Neuronal stem cell (in vitro differentiated cells): ENCODE measurements at regions not wholly inside any gene's neighbourhood (a gene's known extent, or its start where the extent isn't known, plus 50 kb on each side); places are given as distances from the start of the nearest gene placed in this dataset.
"Not testable (repeated sequence)": the region's sequence is repeated elsewhere in the genome, so short reads cannot be mapped to it uniquely, and the experiment has no call there.

Source experiments
- DNase-seq: peaks from one replicate; pipeline ENCODE4 v3.0.0-alpha.2; 2013; ENCODE audit warnings: low spot score
- H2AFZ ChIP-seq: one replicate; pipeline ENCODE4 v1.6.1; 2013; ENCODE audit warnings: mild to moderate bottlenecking, low read length, inconsistent platforms
- H2AK5ac ChIP-seq: 2 replicates; pipeline ENCODE4 v1.6.1; 2013; ENCODE audit warnings: low read depth, mild to moderate bottlenecking, inconsistent platforms, low read length, moderate library complexity, mixed read lengths
- H2BK120ac ChIP-seq: 2 replicates; pipeline ENCODE4 v1.6.1; 2013; ENCODE audit warnings: low read depth, mild to moderate bottlenecking, inconsistent platforms, low read length, moderate library complexity, mixed read lengths
- H2BK12ac ChIP-seq: one replicate; pipeline ENCODE4 v1.6.1; 2013; ENCODE audit warnings: low read length, inconsistent platforms
- H2BK15ac ChIP-seq: 2 replicates; pipeline ENCODE4 v1.6.1; 2013; ENCODE audit warnings: mild to moderate bottlenecking, low read length, inconsistent platforms, mixed read lengths
- H2BK5ac ChIP-seq: one replicate; pipeline ENCODE4 v1.6.1; 2013; ENCODE audit warnings: inconsistent platforms, mild to moderate bottlenecking, low read length, moderate library complexity
- H3K14ac ChIP-seq: one replicate; pipeline ENCODE4 v1.6.1; 2013; ENCODE audit warnings: low read length, inconsistent platforms
- H3K18ac ChIP-seq: 2 replicates; pipeline ENCODE4 v1.6.1; 2013; ENCODE audit warnings: low read length, inconsistent platforms
- H3K23ac ChIP-seq: 2 replicates; pipeline ENCODE4 v1.6.1; 2013; ENCODE audit warnings: low read depth, mild to moderate bottlenecking, mixed read lengths, low read length, inconsistent platforms; ENCODE audit not compliant: poor library complexity
- H3K27ac ChIP-seq: replicated peaks from 3 replicates; pipeline ENCODE4 v1.5.1; 2013; ENCODE audit warnings: low read length, inconsistent platforms
- H3K27me3 ChIP-seq, 3 experiments: 2 replicates each; pipeline ENCODE4 v1.6.1; 2013; ENCODE audit warnings: low read length in 3 of 3, mild to moderate bottlenecking in 2 of 3, inconsistent platforms in 1 of 3, low read depth in 1 of 3, mixed read lengths in 1 of 3, moderate library complexity in 1 of 3; ENCODE audit not compliant: control insufficient read depth in 3 of 3, insufficient read depth in 3 of 3
- H3K36me3 ChIP-seq, 2 donors: replicated peaks in 1 of 2; 2 replicates each; pipeline ENCODE4 v1.6.1; 2013; ENCODE audit warnings: low read length in 2 of 2; ENCODE audit not compliant: control insufficient read depth in 2 of 2, insufficient read depth in 2 of 2
- H3K4ac ChIP-seq: 2 replicates; pipeline ENCODE4 v1.6.1; 2013; ENCODE audit warnings: inconsistent platforms, mild to moderate bottlenecking, low read length, moderate library complexity
- H3K4me1 ChIP-seq, 2 donors: 1 replicate in 1 of 2; 2 replicates in 1 of 2; pipeline ENCODE4 v1.6.1; 2013; ENCODE audit warnings: low read length in 2 of 2, low read depth in 1 of 2; ENCODE audit not compliant: control insufficient read depth in 2 of 2, insufficient read depth in 1 of 2
- H3K4me2 ChIP-seq: one replicate; pipeline ENCODE4 v1.6.1; 2013; ENCODE audit warnings: mild to moderate bottlenecking, low read length, inconsistent platforms; ENCODE audit not compliant: insufficient read depth, poor library complexity, severe bottlenecking
- H3K4me3 ChIP-seq, 2 donors: 2 replicates each; pipeline ENCODE4 v1.5.1; 2013; ENCODE audit warnings: low read length in 2 of 2, mild to moderate bottlenecking in 2 of 2, inconsistent platforms in 1 of 2, moderate library complexity in 1 of 2
- H3K79me1 ChIP-seq: one replicate; pipeline ENCODE4 v1.6.1; 2013; ENCODE audit warnings: low read depth, mild to moderate bottlenecking, inconsistent platforms, low read length, moderate library complexity
- H3K9ac ChIP-seq: one replicate; pipeline ENCODE4 v1.6.1; 2013; ENCODE audit warnings: mild to moderate bottlenecking, low read depth, low read length, inconsistent platforms; ENCODE audit not compliant: poor library complexity
- H3K9me3 ChIP-seq, 2 donors: replicated peaks in 1 of 2; 2 replicates each; pipeline versions ENCODE3 to v1.6.1; 2013; ENCODE audit warnings: low read length in 2 of 2, mild to moderate bottlenecking in 2 of 2, inconsistent platforms in 1 of 2, low read depth in 1 of 2, mixed read lengths in 1 of 2, moderate library complexity in 1 of 2; ENCODE audit not compliant: control insufficient read depth in 2 of 2, insufficient read depth in 1 of 2
- H4K8ac ChIP-seq: one replicate; pipeline ENCODE4 v1.6.1; 2013; ENCODE audit warnings: low read depth, mild to moderate bottlenecking, inconsistent platforms, low read length, moderate library complexity
- H4K91ac ChIP-seq: one replicate; pipeline ENCODE4 v1.6.1; 2013; ENCODE audit warnings: low read length, low read depth, mild to moderate bottlenecking, inconsistent platforms; ENCODE audit not compliant: poor library complexity
- WGBS, 2 donors: extraction: QIAGEN DNeasy Blood & Tissue Kit; methylation state at CpG; one replicate each; pipeline ENCODE4 v1.1.7; 2013; ENCODE audit warnings: missing lambda C conversion rate in 2 of 2, mixed read lengths in 1 of 2; ENCODE audit not compliant: insufficient read length in 2 of 2, insufficient replicate concordance in 1 of 2; ENCODE audit errors: extremely low coverage in 2 of 2; 5-methylcytosine and 5-hydroxymethylcytosine counted together

GRCh38 chr22:22773979-22774604 is 113.5 kb upstream of the IGLL5 start:
- Histone ChIP-seq H2BK12ac (no peak overlapping the region), H3K4me2 (no peak overlapping the region), H3K27me3 (peaks cover 0 to 5% (median 2%) of the 10 kb centered on the region in 3 experiments), H3K9me3 (no peaks in the 10 kb centered on the region), H2BK120ac (no peak overlapping the region), H4K8ac (no peak overlapping the region), H2BK15ac (no peak overlapping the region), H2AFZ (no peak overlapping the region), H3K18ac (no peak overlapping the region), H3K23ac (no peak overlapping the region), H2BK5ac (no peak overlapping the region), H3K79me1 (no peaks in the 10 kb centered on the region), H3K9ac (no peak overlapping the region), H3K27ac (no peak overlapping the region), H3K4me3 (no peak overlapping the region), H3K4me1 (no peaks in the 10 kb centered on the region), H3K14ac (no peak overlapping the region), H4K91ac (no peak overlapping the region), H2AK5ac (no peak overlapping the region), H3K4ac (no peak overlapping the region), H3K36me3 (no peaks in the 10 kb centered on the region)
- DNase-seq: no peak
- WGBS, 2 donors: no CpG with 5 or more reads among the region's 7 CpGs

GRCh38 chr22:22774762-22775161 is 112.9 kb upstream of the IGLL5 start:
- not testable (repeated sequence) for H3K4me3 ChIP-seq, H3K18ac ChIP-seq, H3K23ac ChIP-seq, H3K79me1 ChIP-seq, H2AK5ac ChIP-seq, H2BK120ac ChIP-seq, H3K4me1 ChIP-seq, H3K27me3 ChIP-seq, H3K14ac ChIP-seq, H4K91ac ChIP-seq, H3K4ac ChIP-seq, H3K9me3 ChIP-seq, H2BK5ac ChIP-seq, H2BK12ac ChIP-seq, H2AFZ ChIP-seq, DNase-seq, H3K4me2 ChIP-seq, H3K27ac ChIP-seq, H2BK15ac ChIP-seq, H3K9ac ChIP-seq, H4K8ac ChIP-seq, H3K36me3 ChIP-seq
- WGBS, 2 donors: no CpG with 5 or more reads among the region's 3 CpGs

GRCh38 chr22:22776121-22776520 is 111.5 kb upstream of the IGLL5 start:
- Histone ChIP-seq H2BK5ac (no peak overlapping the region), H3K27ac (no peak overlapping the region), H2AK5ac (no peak overlapping the region), H2BK15ac (no peak overlapping the region), H2AFZ (no peak overlapping the region), H3K4me2 (no peak overlapping the region), H3K14ac (no peak overlapping the region), H3K4ac (no peak overlapping the region), H3K9me3 (no peaks in the 10 kb centered on the region), H3K27me3 (peaks cover 0 to 5% (median 2%) of the 10 kb centered on the region in 3 experiments), H4K8ac (no peak overlapping the region), H3K23ac (no peak overlapping the region), H3K4me3 (no peak overlapping the region), H3K79me1 (no peaks in the 10 kb centered on the region), H4K91ac (no peak overlapping the region), H3K36me3 (no peaks in the 10 kb centered on the region), H2BK12ac (no peak overlapping the region), H2BK120ac (no peak overlapping the region), H3K18ac (no peak overlapping the region), H3K9ac (no peak overlapping the region), H3K4me1 (no peaks in the 10 kb centered on the region)
- WGBS, 2 donors: no CpG with 5 or more reads among the region's 3 CpGs
- no peak for DNase-seq

GRCh38 chr22:22779213-22779612 is 108.4 kb upstream of the IGLL5 start:
- H3K14ac ChIP-seq: no peak overlapping the region
- H3K27me3 ChIP-seq: peaks cover 0 to 1% (median 0%) of the 10 kb centered on the region in 3 experiments
- H3K4me1 ChIP-seq: no peaks in the 10 kb centered on the region
- no peak overlapping the region for H3K18ac ChIP-seq
- no peak overlapping the region for H4K91ac ChIP-seq
- H2BK120ac ChIP-seq: no peak overlapping the region
- H3K9ac ChIP-seq: no peak overlapping the region
- H3K4me2 ChIP-seq: no peak overlapping the region
- H3K9me3 ChIP-seq: no peaks in the 10 kb centered on the region
- no peak overlapping the region for H2AFZ ChIP-seq
- H3K4ac ChIP-seq: no peak overlapping the region
- H3K36me3 ChIP-seq: no peaks in the 10 kb centered on the region
- H2AK5ac ChIP-seq: no peak overlapping the region
- no peak overlapping the region for H3K4me3 ChIP-seq
- H2BK12ac ChIP-seq: no peak overlapping the region
- H2BK15ac ChIP-seq: no peak overlapping the region
- H3K23ac ChIP-seq: no peak overlapping the region
- H2BK5ac ChIP-seq: no peak overlapping the region
- WGBS, 2 donors: 100% methylated on average over 1 of the region's 4 CpGs; no CpG with 5 or more reads in 1 of the 2 donors
- DNase-seq: no peak
- no peaks in the 10 kb centered on the region for H3K79me1 ChIP-seq
- H4K8ac ChIP-seq: no peak overlapping the region
- no peak overlapping the region for H3K27ac ChIP-seq
